Osteocyte (in vitro differentiated cells): ENCODE measurements at regions not wholly inside any gene's neighbourhood (a gene's known extent, or its start where the extent isn't known, plus 50 kb on each side); places are given as distances from the start of the nearest gene placed in this dataset.
A peak's percentile ranks its signal among the peaks of the same experiment; 100 is the strongest.

Experiments
- DNase-seq: peaks from one replicate; pipeline ENCODE4 v3.0.0; 2021; ENCODE audit warnings: mixed read lengths; ENCODE audit not compliant: unreplicated experiment; ENCODE audit errors: extremely low spot score
- H3K27ac Mint-ChIP-seq: one replicate; pipeline ENCODE4 v1.8.0; 2021; ENCODE audit warnings: mild to moderate bottlenecking, mixed read lengths; ENCODE audit not compliant: unreplicated experiment
- H3K27me3 Mint-ChIP-seq: one replicate; pipeline ENCODE4 v1.8.0; 2021; ENCODE audit warnings: mixed read lengths; ENCODE audit not compliant: unreplicated experiment
- H3K36me3 Mint-ChIP-seq: one replicate; pipeline ENCODE4 v1.8.0; 2021; ENCODE audit warnings: mixed read lengths; ENCODE audit not compliant: unreplicated experiment
- H3K4me1 Mint-ChIP-seq: one replicate; pipeline ENCODE4 v1.8.0; 2021; ENCODE audit warnings: mixed read lengths; ENCODE audit not compliant: unreplicated experiment
- H3K4me3 Mint-ChIP-seq: one replicate; pipeline ENCODE4 v1.8.0; 2021; ENCODE audit warnings: mild to moderate bottlenecking, moderate library complexity, mixed read lengths; ENCODE audit not compliant: unreplicated experiment
- H3K9me3 Mint-ChIP-seq: one replicate; pipeline ENCODE4 v1.8.0; 2021; ENCODE audit warnings: mixed read lengths; ENCODE audit not compliant: unreplicated experiment
- CTCF ChIP-seq: fragments of 200-600 bp; sonication (generic); IDR thresholded peaks from 2 replicates; pipeline ENCODE4 v1.5.0; 2021; ENCODE audit warnings: antibody characterized with exemption, mild to moderate bottlenecking, moderate library complexity

DNA sequence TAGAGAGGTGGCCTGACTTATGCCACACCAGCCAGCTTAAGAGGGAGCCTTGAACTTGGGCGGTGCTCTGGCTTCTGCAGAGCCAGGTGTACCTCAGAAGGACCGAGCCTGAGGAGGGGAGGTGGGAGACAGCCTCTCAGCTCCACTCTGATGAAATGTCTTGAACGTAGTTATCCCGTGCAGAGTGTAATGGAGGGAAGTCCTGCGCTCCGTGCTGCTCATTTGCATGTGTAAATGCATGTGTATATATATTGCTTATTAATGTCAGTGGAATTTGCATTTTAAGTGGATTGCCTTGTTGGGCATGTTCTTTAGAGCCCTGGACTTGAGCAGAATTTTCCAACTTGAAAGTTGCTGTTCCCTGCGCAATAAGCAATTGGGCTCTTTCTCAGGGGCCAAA, 264.9 kb upstream of the SDK2 start:
- TF ChIP-seq CTCF: no peak
- Mint-ChIP-seq H3K36me3 (no peaks in the 10 kb centered on the region), H3K9me3 (no peaks in the 10 kb centered on the region), H3K27ac (no peak overlapping the region), H3K27me3 (peaks cover 3% of the 10 kb centered on the region), H3K4me1 (no peaks in the 10 kb centered on the region), H3K4me3 (no peak overlapping the region)
- DNase-seq: peak; percentile 62

DNA sequence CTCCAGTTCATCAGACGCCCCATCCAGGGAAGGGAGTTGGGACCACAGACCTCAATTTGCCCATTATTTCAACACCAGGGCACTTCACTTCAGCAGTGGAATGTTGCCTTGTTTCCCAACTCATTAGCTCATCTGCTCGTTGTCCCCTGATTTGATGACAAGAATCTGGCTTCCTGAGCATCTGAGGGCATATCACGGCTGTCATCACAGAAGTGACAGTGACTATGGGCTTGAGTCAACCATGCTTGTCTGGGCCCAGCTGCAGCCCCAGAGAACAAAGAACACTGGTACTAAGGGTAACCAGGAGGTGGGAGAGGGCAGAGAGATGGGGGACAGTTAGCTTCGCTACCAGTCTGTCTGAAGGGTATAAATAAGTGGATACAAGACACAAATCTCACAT, 266.0 kb upstream of the SDK2 start:
- H3K9me3 Mint-ChIP-seq: peaks cover 4% of the 10 kb centered on the region
- TF ChIP-seq CTCF: no peak

DNA sequence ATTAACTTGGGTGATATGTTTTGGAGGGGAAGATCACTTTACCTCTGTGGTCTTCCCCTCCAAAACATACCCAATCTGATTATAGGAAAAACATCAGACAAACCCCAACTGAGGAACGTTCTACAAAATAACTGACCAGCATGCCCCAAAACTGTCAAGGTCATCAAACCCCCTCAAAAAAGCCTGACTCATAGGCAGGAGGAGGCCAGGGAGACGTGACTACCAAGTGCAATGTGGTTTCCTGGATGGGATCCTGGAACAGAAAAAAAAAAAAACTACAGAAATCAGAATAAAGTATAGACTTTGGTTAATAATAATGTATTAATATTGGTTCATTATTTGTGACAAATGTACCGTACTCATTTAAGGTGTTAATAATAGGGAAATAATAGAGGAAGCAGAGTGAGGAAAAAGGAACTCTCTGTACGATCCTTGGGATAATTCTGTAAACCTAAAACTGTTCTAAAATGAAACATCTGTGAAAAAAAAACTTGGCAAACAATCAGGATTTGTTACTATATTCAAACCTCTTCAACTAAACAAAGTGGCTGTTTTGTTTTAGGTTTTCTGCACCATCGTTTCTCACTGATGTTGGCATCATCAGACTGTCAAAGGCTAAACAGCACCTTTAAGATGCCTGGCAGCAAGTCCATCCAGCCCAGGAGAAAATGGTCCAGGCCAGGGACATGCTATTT, 266.7 kb upstream of the SDK2 start:
- no peak for TF ChIP-seq CTCF
- Mint-ChIP-seq H3K4me3 (no peak overlapping the region), H3K27me3 (peaks cover 3% of the 10 kb centered on the region), H3K27ac (no peak overlapping the region), H3K4me1 (no peaks in the 10 kb centered on the region), H3K9me3 (peaks cover 7% of the 10 kb centered on the region), H3K36me3 (no peaks in the 10 kb centered on the region)
- DNase-seq: peak; percentile 11

More for the DNA sequence above, 266.0 kb upstream of the SDK2 start:
- peak; percentile 25 for DNase-seq
- Mint-ChIP-seq H3K4me1 (no peaks in the 10 kb centered on the region), H3K27ac (no peak overlapping the region), H3K36me3 (no peaks in the 10 kb centered on the region), H3K27me3 (peaks cover 3% of the 10 kb centered on the region), H3K4me3 (no peak overlapping the region)

GRCh38 chr17:73911726-73912372, 267.6 kb upstream of the SDK2 start:
- no peaks in the 10 kb centered on the region for H3K4me1 Mint-ChIP-seq
- peaks cover 3% of the 10 kb centered on the region for H3K27me3 Mint-ChIP-seq
- peaks cover 9% of the 10 kb centered on the region for H3K9me3 Mint-ChIP-seq
- no peak for TF ChIP-seq CTCF
- DNase-seq: peak; percentile 17
- no peaks in the 10 kb centered on the region for H3K36me3 Mint-ChIP-seq
- H3K4me3 Mint-ChIP-seq: no peak overlapping the region
- H3K27ac Mint-ChIP-seq: no peak overlapping the region

DNA sequence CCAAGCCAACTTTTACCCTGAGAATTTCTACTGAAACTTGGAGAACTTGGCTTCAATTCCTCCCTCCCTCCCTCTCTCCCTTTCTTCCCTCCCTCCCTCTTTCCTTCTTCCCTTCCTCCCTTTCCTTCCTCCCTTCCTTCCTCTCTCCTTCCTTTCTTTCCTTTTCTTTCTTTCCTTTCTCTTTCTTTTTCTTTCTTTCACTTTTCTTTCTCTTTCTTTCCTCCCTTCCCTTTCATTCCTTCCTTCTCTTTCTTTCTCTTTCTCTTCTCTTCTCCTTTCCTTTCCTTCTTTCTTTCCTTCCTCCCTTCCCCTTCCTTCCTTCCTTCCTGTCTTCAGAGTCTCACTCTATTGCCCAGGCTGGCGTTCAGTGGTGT, 268.1 kb upstream of the SDK2 start:
- H3K27me3 Mint-ChIP-seq: peaks cover 3% of the 10 kb centered on the region
- H3K4me1 Mint-ChIP-seq: no peaks in the 10 kb centered on the region
- no peak overlapping the region for H3K4me3 Mint-ChIP-seq

More for the DNA sequence above, 268.1 kb upstream of the SDK2 start:
- Mint-ChIP-seq H3K36me3 (no peaks in the 10 kb centered on the region), H3K9me3 (peaks cover 12% of the 10 kb centered on the region), H3K27ac (no peak overlapping the region)
- no peak for DNase-seq
- no peak for TF ChIP-seq CTCF
